Tibial artery (tissue), 4 donors: ENCODE measurements at regions not wholly inside any gene's neighbourhood (a gene's known extent, or its start where the extent isn't known, plus 50 kb on each side); places are given as distances from the start of the nearest gene placed in this dataset.

ENCODE experiments used
- DNase-seq, 2 donors: peaks; one replicate each; pipeline ENCODE4 v3.0.0-alpha.2; 2019
- H3K27ac ChIP-seq, 2 donors: fragments of 200-600 bp; sonication (generic) in 1 of 2; 1 replicate in 1 of 2; 2 replicates in 1 of 2; pipeline ENCODE4 v1.5.1; 2018 to 2019; ENCODE audit warnings: mild to moderate bottlenecking in 1 of 2
- H3K27me3 ChIP-seq, 2 donors: fragments of 200-600 bp; sonication (generic) in 1 of 2; one replicate each; pipeline versions ENCODE4 v1.5.1 to v1.6.0; 2016 to 2019
- H3K36me3 ChIP-seq, 3 donors: fragments of 200-600 bp; sonication (generic) in 2 of 3; one replicate each; pipeline ENCODE4 v1.5.1; 2016 to 2019; ENCODE audit warnings: mild to moderate bottlenecking in 2 of 3
- H3K4me1 ChIP-seq, 4 donors: fragments of 200-600 bp; sonication (generic) in 2 of 4; 1 replicate in 3 of 4; 2 replicates in 1 of 4; pipeline ENCODE4 v1.5.1; 2016 to 2019
- H3K4me3 ChIP-seq, 2 donors: fragments of 200-600 bp; sonication (generic) in 1 of 2; 1 replicate in 1 of 2; 2 replicates in 1 of 2; pipeline ENCODE4 v1.5.1; 2018 to 2019; ENCODE audit warnings: mild to moderate bottlenecking in 2 of 2
- H3K9me3 ChIP-seq, 3 donors: fragments of 200-600 bp; sonication (generic) in 1 of 3; one replicate each; pipeline ENCODE4 v1.5.1; 2016 to 2019
- CTCF ChIP-seq, 2 experiments: fragments of 200-600 bp in 1 of 2; fragments of 450-650 bp in 1 of 2; IDR thresholded peaks; one replicate each; pipeline ENCODE4 v1.5.1; 2017 to 2019; ENCODE audit warnings: antibody characterized with exemption in 2 of 2, mild to moderate bottlenecking in 1 of 2, moderate library complexity in 1 of 2
- intact Hi-C: fragments of 100-400 bp; cut with DNase I; formaldehyde crosslinking; loops from one replicate; pipeline ENCODE4 v1.15.0; 2023; ENCODE audit warnings: low total_unique reads

DNA sequence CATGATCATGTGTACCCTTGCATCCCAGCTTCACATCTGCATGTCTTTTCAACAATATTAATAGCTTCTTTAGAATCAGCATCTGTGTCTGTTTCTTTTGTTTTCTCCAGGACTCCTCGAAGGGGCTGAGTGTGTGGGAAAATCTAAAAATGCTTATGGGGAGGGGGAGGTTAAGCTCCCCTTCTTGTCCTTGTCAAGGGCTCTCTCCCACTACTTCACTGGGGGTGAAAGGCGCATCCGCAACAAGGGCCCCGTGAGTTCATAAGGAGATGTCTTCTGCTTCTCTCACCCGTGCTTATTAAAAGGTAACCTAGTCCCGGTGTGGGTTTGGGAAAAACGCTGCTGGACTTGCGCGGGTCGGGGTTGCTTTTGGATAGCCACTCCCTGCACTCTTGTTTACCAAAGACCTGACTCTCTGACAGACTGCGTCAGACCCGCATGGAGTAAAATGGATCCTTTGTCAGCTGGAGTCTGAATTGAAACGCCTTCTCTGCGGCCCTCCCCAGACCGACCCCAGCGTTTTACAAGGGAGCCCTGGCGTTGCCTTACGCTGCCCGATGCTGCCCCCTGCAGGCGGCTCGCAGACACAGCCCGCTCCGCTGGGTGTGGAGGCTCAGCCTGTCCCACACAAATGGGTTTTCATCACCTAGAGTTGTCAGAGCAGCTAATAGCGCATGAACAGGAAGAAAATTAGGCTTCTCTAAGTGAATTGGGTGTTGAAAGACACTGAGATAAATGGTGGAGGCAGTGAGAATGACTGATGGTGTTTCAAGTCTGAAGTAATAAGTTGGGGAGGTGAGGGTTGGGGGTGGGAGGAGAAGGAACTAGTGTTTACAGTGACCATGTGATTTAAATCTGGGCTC, 53.8 kb downstream of the IER5 start:
- H3K36me3 ChIP-seq = no peaks in the 10 kb centered on the region
- peak; percentile 94 to 98 for TF ChIP-seq CTCF (IDR thresholded peaks at IDR 0.05)
- H3K4me1 ChIP-seq = peaks cover 0 to 32% (median 20%) of the 10 kb centered on the region in 4 donors
- no peaks in the 10 kb centered on the region for H3K9me3 ChIP-seq
- intact Hi-C loops = loop anchor here (5.0 kb wide), 2 partner anchors 55 to 105 kb away; partner anchors contain the start of gene IER5
- H3K27ac ChIP-seq = peak overlapping the region; percentile 48 to 49
- no peaks in the 10 kb centered on the region for H3K27me3 ChIP-seq
- DNase-seq = peak; percentile 78 to 89
- H3K4me3 ChIP-seq = peak overlapping the region; percentile 17 to 40

DNA sequence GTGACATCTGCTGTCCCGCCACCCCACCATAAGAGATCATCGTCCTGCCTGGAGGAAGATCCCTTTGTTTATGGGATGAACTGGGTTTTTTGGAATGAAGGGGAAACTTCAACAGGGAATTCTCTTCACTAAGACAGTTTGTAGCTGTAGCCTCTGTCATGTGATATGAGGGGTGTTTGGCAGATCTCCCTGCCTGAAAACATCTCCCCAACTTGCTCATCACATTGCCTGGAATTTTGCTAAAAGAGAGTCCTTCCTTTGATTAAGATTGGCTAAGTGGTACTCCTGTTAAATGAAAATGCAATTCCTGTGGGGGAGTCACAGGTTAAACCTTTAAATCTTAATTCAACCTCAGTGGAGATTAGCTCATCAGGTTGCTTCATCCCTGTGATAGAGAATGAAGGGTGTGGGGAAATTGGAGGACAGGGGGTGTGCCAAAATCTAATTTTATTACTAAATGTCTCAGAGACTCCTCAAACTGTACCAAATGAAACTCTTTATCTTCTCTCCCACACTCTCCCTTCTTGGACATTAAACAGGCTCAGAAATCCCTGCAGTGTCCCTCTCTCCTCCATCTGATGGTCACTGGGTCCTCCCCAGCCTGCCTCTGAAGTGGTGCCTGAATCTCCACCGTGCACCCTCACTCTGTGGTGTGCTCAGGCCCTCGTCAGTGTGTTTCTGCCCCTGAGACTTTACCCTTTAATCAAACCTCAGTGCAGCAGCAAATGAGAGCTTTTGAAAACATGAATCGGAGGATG, 54.8 kb downstream of the IER5 start:
- peaks cover 0 to 32% (median 20%) of the 10 kb centered on the region in 4 donors for H3K4me1 ChIP-seq
- no peak for TF ChIP-seq CTCF (IDR thresholded peaks at IDR 0.05)
- H3K27ac ChIP-seq = no peak overlapping the region
- no peaks in the 10 kb centered on the region for H3K36me3 ChIP-seq
- intact Hi-C loops = loop anchor here (5.0 kb wide), 2 partner anchors 56 to 106 kb away; partner anchors contain the start of gene IER5
- no peaks in the 10 kb centered on the region for H3K9me3 ChIP-seq
- H3K4me3 ChIP-seq = no peak overlapping the region
- no peak for DNase-seq
- no peaks in the 10 kb centered on the region for H3K27me3 ChIP-seq

GRCh38 chr1:181144238-181144637, 55.7 kb downstream of the IER5 start:
- intact Hi-C loops = loop anchor here (5.0 kb wide), 2 partner anchors 57 to 107 kb away; partner anchors contain the start of gene IER5
- Histone ChIP-seq H3K27me3 (no peaks in the 10 kb centered on the region), H3K9me3 (no peaks in the 10 kb centered on the region), H3K36me3 (no peaks in the 10 kb centered on the region), H3K4me1 (peaks cover 0 to 32% (median 20%) of the 10 kb centered on the region in 4 donors), H3K27ac (no peak overlapping the region), H3K4me3 (no peak overlapping the region)
- no peak for TF ChIP-seq CTCF (IDR thresholded peaks at IDR 0.05)
- no peak for DNase-seq

DNA sequence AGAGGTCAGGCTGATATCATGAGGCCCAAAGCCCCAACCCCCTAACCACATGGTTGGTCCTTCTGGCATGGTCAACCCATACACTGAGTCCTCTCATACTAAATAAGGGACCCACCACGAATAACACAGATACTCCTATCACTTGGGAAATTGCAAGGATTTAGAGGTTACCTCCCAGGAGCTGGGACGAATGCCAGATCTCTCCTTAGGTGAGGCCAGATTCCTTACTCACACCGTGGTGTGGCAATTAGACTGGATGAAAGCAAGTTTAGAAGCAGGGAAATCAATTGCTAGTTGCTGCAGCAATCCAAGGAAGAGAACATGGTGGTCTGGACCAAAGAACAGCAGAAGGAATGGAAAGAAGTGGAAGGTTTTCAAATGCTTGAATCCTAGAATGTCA, 60.1 kb downstream of the IER5 start:
- Histone ChIP-seq H3K9me3 (no peaks in the 10 kb centered on the region), H3K36me3 (no peaks in the 10 kb centered on the region), H3K4me3 (no peak overlapping the region), H3K27me3 (no peaks in the 10 kb centered on the region), H3K27ac (no peak overlapping the region), H3K4me1 (peaks cover 0 to 24% (median 17%) of the 10 kb centered on the region in 4 donors)
- TF ChIP-seq CTCF (IDR thresholded peaks at IDR 0.05) = no peak
- intact Hi-C loops = no loop called here
- DNase-seq = no peak

- Histone ChIP-seq H3K27ac (peak overlapping the region in 1 of 2 donors; percentile 24), H3K4me3 (no peak overlapping the region), H3K27me3 (no peaks in the 10 kb centered on the region), H3K4me1 (peaks cover 0 to 29% (median 18%) of the 10 kb centered on the region in 4 donors), H3K36me3 (no peaks in the 10 kb centered on the region), H3K9me3 (no peaks in the 10 kb centered on the region)
- no peak for TF ChIP-seq CTCF (IDR thresholded peaks at IDR 0.05)
- intact Hi-C loops = no loop called here
- DNase-seq = no peak
These were observed 61.0 kb downstream of the IER5 start for GRCh38 chr1:181149326-181150125.
